A549 (cell line): ENCODE measurements at regions not wholly inside any gene's neighbourhood (a gene's known extent, or its start where the extent isn't known, plus 50 kb on each side); places are given as distances from the start of the nearest gene placed in this dataset.

Source experiments
- ATAC-seq, 2 experiments: fragments of 200-7000 bp in 1 of 2; fragments of >200 bp in 1 of 2; cut with Nextera tagmentation in 1 of 2; cut with Tn5 transposase in 1 of 2; 3 replicates each; pipeline versions ENCODE4 v1.8.0 to v1.9.1; 2018 to 2020; ENCODE audit warnings: mild to moderate bottlenecking in 1 of 2, moderate library complexity in 1 of 2
- CTCF ChIA-PET: fragments of 300-600 bp; sonication (Branson Sonifier 250); formaldehyde crosslinking; extraction: SDS; loops from one replicate; lab custom pipeline; 2021; ENCODE audit warnings: antibody characterized with exemption, inconsistent platforms; lab: Yijun Ruan, JAX
- POLR2A ChIA-PET: fragments of 350-600 bp; formaldehyde crosslinking; extraction: SDS; loops from one replicate; lab custom pipeline; 2021; ENCODE audit warnings: antibody characterized with exemption, inconsistent platforms; lab: Yijun Ruan, JAX
- DNase-seq, 2 experiments: peaks; one replicate each; pipeline versions ENCODE4 v3.0.0 to v3.0.0-alpha.2; 2011 to 2016; ENCODE audit warnings: low read depth in 1 of 2, low spot score in 1 of 2
- FAIRE-seq: peaks from 2 replicates; lab custom pipeline; 2011; peaks lifted over from hg19 to GRCh38; lab: Jason Lieb, UNC
- H3K27ac ChIP-seq, 2 experiments: fragments of >200 bp; sonication (Bioruptor Twin); formaldehyde crosslinking; 3 replicates each; pipeline ENCODE4 v1.5.1; 2016 to 2017
- H3K4me1 ChIP-seq: fragments of >200 bp; sonication (Bioruptor Twin); formaldehyde crosslinking; 3 replicates; pipeline ENCODE4 v1.6.1; 2016
- H3K4me2 ChIP-seq: fragments of >200 bp; sonication (Bioruptor Twin); formaldehyde crosslinking; 3 replicates; pipeline ENCODE4 v1.6.1; 2016
- H3K4me3 ChIP-seq: fragments of >200 bp; sonication (Bioruptor Twin); formaldehyde crosslinking; 3 replicates; pipeline ENCODE4 v1.5.1; 2016
- H3K9me3 ChIP-seq: fragments of >200 bp; sonication (Bioruptor Twin); formaldehyde crosslinking; 3 replicates; pipeline ENCODE4 v1.6.1; 2016
- CHD2 ChIP-seq: fragments of 150-350 bp; IDR thresholded peaks from 2 replicates; pipeline ENCODE4 v1.6.1; 2014; ENCODE audit warnings: low read length; ENCODE audit not compliant: partially characterized antibody
- ELK1 ChIP-seq: fragments of 150-350 bp; IDR thresholded peaks from 2 replicates; pipeline ENCODE4 v1.6.1; 2014; ENCODE audit warnings: low read depth, mild to moderate bottlenecking, low read length
- HES2 ChIP-seq: fragments of >200 bp; sonication (Bioruptor Twin); formaldehyde crosslinking; IDR thresholded peaks from 2 replicates; pipeline ENCODE4 v1.6.1; 2016
- HEYL ChIP-seq: fragments of 250-450 bp; sonication (Bioruptor Pico); IDR thresholded peaks from 2 replicates; pipeline ENCODE4 v1.8.0; 2021; ENCODE audit warnings: mild to moderate bottlenecking, moderate library complexity
- HMGXB4 ChIP-seq: fragments of 250-450 bp; sonication (Bioruptor Pico); IDR thresholded peaks from 2 replicates; pipeline ENCODE4 v1.5.0; 2021; ENCODE audit warnings: mild to moderate bottlenecking, moderate library complexity, borderline replicate concordance
- HOXB5 ChIP-seq: fragments of 250-450 bp; sonication (Bioruptor Pico); IDR thresholded peaks from 2 replicates; pipeline ENCODE4 v1.5.0; 2020; ENCODE audit warnings: mild to moderate bottlenecking, moderate library complexity
- JUN ChIP-seq, 2 experiments: fragments of >200 bp; sonication (Bioruptor Twin); formaldehyde crosslinking; IDR thresholded peaks; 2 replicates in 1 of 2; 3 replicates in 1 of 2; pipeline ENCODE4 v1.6.1; 2016 to 2017
- JUNB ChIP-seq: fragments of >200 bp; sonication (Bioruptor Twin); formaldehyde crosslinking; IDR thresholded peaks from 2 replicates; pipeline ENCODE4 v1.6.1; 2016
- MAFK ChIP-seq: fragments of 450-650 bp; IDR thresholded peaks from 2 replicates; pipeline ENCODE4 v1.6.1; 2014; ENCODE audit not compliant: partially characterized antibody
- MAZ ChIP-seq: fragments of 150-350 bp; IDR thresholded peaks from 2 replicates; pipeline ENCODE4 v1.6.1; 2014; ENCODE audit warnings: antibody characterized with exemption, low read depth, low read length, borderline replicate concordance
- MYC ChIP-seq: IDR thresholded peaks from 2 replicates; pipeline ENCODE4 v1.6.1; 2012; ENCODE audit warnings: mild to moderate bottlenecking, inconsistent platforms, low read length, improper control_type of control experiment, borderline replicate concordance
- NPAS2 ChIP-seq: fragments of 250-450 bp; sonication (Bioruptor Pico); IDR thresholded peaks from 2 replicates; pipeline ENCODE4 v1.8.0; 2022; ENCODE audit warnings: mild to moderate bottlenecking, moderate library complexity, borderline replicate concordance
- PHF8 ChIP-seq: fragments of 200-600 bp; sonication (generic); IDR thresholded peaks from 2 replicates; pipeline ENCODE4 v1.6.1; 2016; ENCODE audit warnings: low read depth, mild to moderate bottlenecking, antibody characterized with exemption, moderate library complexity, borderline replicate concordance
- POLR2A ChIP-seq: IDR thresholded peaks from 2 replicates; pipeline ENCODE4 v1.6.1; 2012; ENCODE audit warnings: mild to moderate bottlenecking, low read length
- POLR2AphosphoS2 ChIP-seq: conservative IDR thresholded peaks from 2 replicates; pipeline ENCODE4 v1.6.1; 2012; ENCODE audit warnings: low read length, improper control_type of control experiment, inconsistent platforms
- RFX5 ChIP-seq: fragments of 450-650 bp; IDR thresholded peaks from 2 replicates; pipeline ENCODE4 v1.7.1; 2014; ENCODE audit warnings: antibody characterized with exemption, mild to moderate bottlenecking, moderate library complexity
- SMC3 ChIP-seq: fragments of >200 bp; sonication (Bioruptor Twin); formaldehyde crosslinking; IDR thresholded peaks from 3 replicates; pipeline ENCODE4 v1.6.1; 2018; ENCODE audit warnings: inconsistent platforms
- TP53 ChIP-seq: fragments of 250-450 bp; sonication (Bioruptor Pico); IDR thresholded peaks from 2 replicates; pipeline ENCODE4 v1.5.0; 2021; ENCODE audit warnings: mild to moderate bottlenecking, moderate library complexity
- USF2 ChIP-seq: fragments of 450-650 bp; IDR thresholded peaks from 2 replicates; pipeline ENCODE4 v1.6.1; 2014; ENCODE audit warnings: antibody characterized with exemption
- WGBS: methylation state at CpG from one replicate; pipeline ENCODE4 v1.1.6; 2017; ENCODE audit errors: missing lambda C conversion rate; 5-methylcytosine and 5-hydroxymethylcytosine counted together

GRCh38 chr1:87451229-87451920 is 122.7 kb downstream of the LMO4 start:
- no peak overlapping the region for H3K27ac ChIP-seq
- no peak overlapping the region for H3K4me2 ChIP-seq
- DNase-seq = no peak
- CTCF ChIA-PET = no interaction called here
- no peaks in the 10 kb centered on the region; the same call in 2 of the 3 replicates for H3K9me3 ChIP-seq
- 59% methylated on average over 5 of the region's 5 CpGs for WGBS
- FAIRE-seq = no peak
- TF ChIP-seq HEYL = no peak
- ATAC-seq = no peak
- H3K4me3 ChIP-seq = no peak overlapping the region
- POLR2A ChIA-PET = no interaction called here
- no peaks in the 10 kb centered on the region for H3K4me1 ChIP-seq

- FAIRE-seq = no peak
- CTCF ChIA-PET = no interaction called here
- TF ChIP-seq POLR2A (no peak), HMGXB4 (no peak), RFX5 (no peak), SMC3 (no peak), TP53 (CRISPR knock-in tag) (no peak), JUNB (no peak), USF2 (no peak), CHD2 (no peak), ELK1 (no peak), PHF8 (no peak), MAFK (no peak), JUN (IDR thresholded peaks at IDR 0.05) (no peak), HES2 (no peak), MYC (no peak), MAZ (no peak), POLR2AphosphoS2 (no peak), HOXB5 (CRISPR knock-in tag) (no peak)
- TF ChIP-seq, all 56 proteins: peak for 0
- H3K4me3 ChIP-seq = no peak overlapping the region
- POLR2A ChIA-PET = no interaction called here
- DNase-seq (no peak), ATAC-seq (no peak)
- no peak overlapping the region for H3K4me2 ChIP-seq
- no peaks in the 10 kb centered on the region for H3K4me1 ChIP-seq
- H3K27ac ChIP-seq = no peak overlapping the region
- H3K9me3 ChIP-seq = no peaks in the 10 kb centered on the region; the same call in 2 of the 3 replicates
Observed at GRCh38 chr1:87452648-87453047, 124.0 kb downstream of the LMO4 start.

GRCh38 chr1:87457408-87457807 is 128.7 kb downstream of the LMO4 start:
- TF ChIP-seq JUNB (no peak), MAFK (peak; percentile 22), NPAS2 (CRISPR knock-in tag) (no peak)
- 50% methylated on average over 2 of the region's 2 CpGs for WGBS
- CTCF ChIA-PET = no interaction called here
- H3K4me3 ChIP-seq = no peak overlapping the region
- H3K9me3 ChIP-seq = no peaks in the 10 kb centered on the region; the same call in 2 of the 3 replicates
- no peak for ATAC-seq
- no peak for FAIRE-seq
- H3K4me2 ChIP-seq = no peak overlapping the region
- H3K4me1 ChIP-seq = no peaks in the 10 kb centered on the region
- H3K27ac ChIP-seq = no peak overlapping the region
- DNase-seq = no peak
- POLR2A ChIA-PET = no interaction called here
